K562 (cell line): ENCODE measurements at regions not wholly inside any gene's neighbourhood (a gene's known extent, or its start where the extent isn't known, plus 50 kb on each side); places are given as distances from the start of the nearest gene placed in this dataset.

Source experiments
- ATAC-seq: fragments of 200-7000 bp; cut with Tn5 transposase; 3 replicates; pipeline ENCODE4 v1.9.1; 2020; ENCODE audit warnings: moderate library complexity
- BruUV-seq: library from RNA; stranded (reverse); fragments of 400-500 nt; replicated peaks from 2 replicates; lab custom pipeline; 2021; lab: Mats Ljungman, UMichigan
- CTCF ChIA-PET: fragments of 300-600 bp; formaldehyde crosslinking; extraction: SDS; loops from one replicate; lab custom pipeline; 2021; ENCODE audit warnings: low intra/inter-chr PET ratio; lab: Yijun Ruan, JAX
- POLR2A ChIA-PET: fragments of 300-600, 350-650 bp; sonication (Branson Sonifier 250); formaldehyde crosslinking; extraction: SDS; loops from one replicate; lab custom pipeline; 2021; ENCODE audit warnings: antibody characterized with exemption, inconsistent platforms; lab: Yijun Ruan, JAX
- DNase-seq, 4 experiments: peaks; one replicate each; pipeline versions ENCODE4 v3.0.0 to v3.0.0-alpha.2; 2011 to 2018; ENCODE audit warnings: low spot score in 3 of 4, mixed read lengths in 3 of 4; ENCODE audit errors: extremely low read depth in 1 of 4
- FAIRE-seq: peaks from 2 replicates; lab custom pipeline; 2011; peaks lifted over from hg19 to GRCh38; lab: Jason Lieb, UNC
- H2AFZ ChIP-seq: 2 replicates; pipeline ENCODE4 v1.6.0; 2011; ENCODE audit warnings: low read depth, low read length, control low read depth, inconsistent platforms
- H3K27ac ChIP-seq: fragments of 200-600 bp; 3 replicates; pipeline ENCODE4 v1.8.0; 2011; ENCODE audit warnings: low read depth, mild to moderate bottlenecking, control low read depth, inconsistent platforms, low read length, moderate library complexity, mixed read lengths; ENCODE audit errors: extremely low read depth
- H3K27me3 ChIP-seq, 2 experiments: fragments of 300-600 bp in 1 of 2; 2 replicates in 1 of 2; 3 replicates in 1 of 2; pipeline versions ENCODE4 v1.6.0 to v1.8.0; 2011; ENCODE audit warnings: inconsistent platforms in 2 of 2, low read length in 2 of 2, mild to moderate bottlenecking in 1 of 2, mixed read lengths in 1 of 2, moderate library complexity in 1 of 2; ENCODE audit not compliant: control insufficient read depth in 2 of 2, insufficient read depth in 2 of 2
- H3K36me3 ChIP-seq: fragments of 300-600 bp; 3 replicates; pipeline ENCODE4 v1.8.0; 2011; ENCODE audit warnings: mild to moderate bottlenecking, low read length, inconsistent platforms; ENCODE audit not compliant: control insufficient read depth, insufficient read depth
- H3K4me1 ChIP-seq, 2 experiments: fragments of 200-600 bp in 1 of 2; replicated peaks in 1 of 2; 2 replicates in 1 of 2; 3 replicates in 1 of 2; pipeline versions ENCODE4 v1.5.1 to v1.8.0; 2011; ENCODE audit warnings: inconsistent platforms in 2 of 2, low read length in 2 of 2, mild to moderate bottlenecking in 1 of 2, mixed read lengths in 1 of 2, moderate library complexity in 1 of 2; ENCODE audit not compliant: control insufficient read depth in 2 of 2, insufficient read depth in 2 of 2
- H3K4me2 ChIP-seq: 2 replicates; pipeline ENCODE4 v1.6.1; 2011; ENCODE audit warnings: low read length, control low read depth, inconsistent platforms, mixed read lengths; ENCODE audit not compliant: insufficient read depth
- H3K4me3 ChIP-seq: fragments of 200-600 bp; sonication (generic), shearing (Covaris generic); 2 replicates; pipeline ENCODE4 v1.5.1; 2016; ENCODE audit warnings: control low read depth, inconsistent platforms
- H3K79me2 ChIP-seq: fragments of 200-600 bp; 3 replicates; pipeline ENCODE4 v1.8.0; 2011; ENCODE audit warnings: low read length, inconsistent platforms; ENCODE audit not compliant: control insufficient read depth, insufficient read depth
- H3K9ac ChIP-seq, 2 experiments: 2 replicates each; pipeline versions ENCODE4 v1.6.0 to v1.6.1; 2011; ENCODE audit warnings: low read depth in 2 of 2, low read length in 2 of 2, control low read depth in 1 of 2, inconsistent platforms in 1 of 2, mild to moderate bottlenecking in 1 of 2, mixed read lengths in 1 of 2; ENCODE audit not compliant: insufficient read depth in 1 of 2
- H3K9me1 ChIP-seq: one replicate; pipeline ENCODE4 v1.6.0; 2011; ENCODE audit warnings: inconsistent platforms, mild to moderate bottlenecking, low read length, moderate library complexity; ENCODE audit not compliant: control insufficient read depth, insufficient read depth
- H3K9me3 ChIP-seq: replicated peaks from 2 replicates; pipeline ENCODE4 v1.5.1; 2011; ENCODE audit warnings: low read depth, low read length, inconsistent platforms; ENCODE audit not compliant: control insufficient read depth, insufficient read depth
- H4K20me1 ChIP-seq: replicated peaks from 2 replicates; pipeline ENCODE4 v1.6.1; 2011; ENCODE audit warnings: low read length, inconsistent platforms, mixed read lengths; ENCODE audit not compliant: control insufficient read depth, insufficient read depth
- CBFA2T2 ChIP-seq: fragments of 450-650 bp; conservative IDR thresholded peaks from 2 replicates; pipeline ENCODE4 v1.6.1; 2017; ENCODE audit warnings: mild to moderate bottlenecking
- ETS2 ChIP-seq: IDR thresholded peaks from 2 replicates; pipeline ENCODE4 v1.6.1; 2016; ENCODE audit warnings: borderline replicate concordance, missing genetic modification characterization, mild to moderate bottlenecking, moderate library complexity, missing compliant biosample characterization; ENCODE audit not compliant: poor library complexity, severe bottlenecking
- L3MBTL2 ChIP-seq: fragments of 450-650 bp; IDR thresholded peaks from 2 replicates; pipeline ENCODE4 v1.6.1; 2016; ENCODE audit warnings: mild to moderate bottlenecking, moderate library complexity
- NBN ChIP-seq: fragments of 450-650 bp; IDR thresholded peaks from 2 replicates; pipeline ENCODE4 v1.6.1; 2016; ENCODE audit warnings: low read depth, mild to moderate bottlenecking
- RCOR1 ChIP-seq, 2 experiments: IDR thresholded peaks; 2 replicates each; pipeline ENCODE4 v1.6.1; 2012; ENCODE audit warnings: low read depth in 2 of 2, low read length in 2 of 2, borderline replicate concordance in 1 of 2, improper control_type of control experiment in 1 of 2
- ZNF592 ChIP-seq: fragments of 450-650 bp; IDR thresholded peaks from 2 replicates; pipeline ENCODE4 v1.6.1; 2017; ENCODE audit warnings: antibody characterized with exemption, mild to moderate bottlenecking
- ZNF668 ChIP-seq: fragments of 250-450 bp; sonication (Bioruptor Pico); IDR thresholded peaks from 2 replicates; pipeline ENCODE4 v1.8.0; 2022; ENCODE audit warnings: mild to moderate bottlenecking, inconsistent platforms
- WGBS: fragments of 100-300 bp; shearing (Covaris generic); methylation state at CpG from one replicate; pipeline ENCODE4 v1.1.6; 2016; ENCODE audit warnings: low coverage, mixed read lengths; ENCODE audit not compliant: insufficient coverage; ENCODE audit errors: missing lambda C conversion rate; 5-methylcytosine and 5-hydroxymethylcytosine counted together
- in situ Hi-C: fragments of 300-500 bp; cut with MboI; formaldehyde crosslinking; loops from 4 replicates; pipeline ENCODE4 v1.15.0; 2018; ENCODE audit warnings: inconsistent platforms, mixed read lengths
- intact Hi-C: fragments of 100-400 bp; cut with micrococcal nuclease; formaldehyde crosslinking; loops from 2 replicates; pipeline ENCODE4 v1.14.2; 2022
- TF ChIP-seq, protein P1 (sequence below), 2 experiments: fragments of 450-650 bp in 1 of 2; sonication (generic) in 1 of 2; formaldehyde crosslinking; conservative IDR thresholded peaks; 2 replicates each; pipeline versions ENCODE4 v1.4.0 to v1.8.1; 2020 to 2022; ENCODE audit warnings: mild to moderate bottlenecking in 1 of 2, missing genetic modification reagents in 1 of 2
- TF ChIP-seq, protein P2 (sequence below): sonication (generic); formaldehyde crosslinking; IDR thresholded peaks from 2 replicates; pipeline ENCODE4 v1.5.0; 2020; ENCODE audit warnings: missing genetic modification reagents

GRCh38 chr3:193897288-193897687 lies 238.7 kb upstream of the HES1 start:
- Histone ChIP-seq H4K20me1 (no peaks in the 10 kb centered on the region), H3K9me1 (no peaks in the 10 kb centered on the region), H3K4me1 (peaks cover 8 to 9% of the 10 kb centered on the region in 2 experiments; a peak in 2 of 5 replicates), H3K4me3 (no peak overlapping the region), H3K27me3 (no peaks in the 10 kb centered on the region), H3K9ac (peak overlapping the region in 1 of 2 experiments; percentile 65; a peak in 1 of 4 replicates), H3K36me3 (no peaks in the 10 kb centered on the region), H3K27ac (no peak overlapping the region), H3K79me2 (no peaks in the 10 kb centered on the region), H3K9me3 (peaks cover 7% of the 10 kb centered on the region; the same call in 1 of the 2 replicates), H3K4me2 (peak overlapping the region; percentile 50), H2AFZ (peak overlapping the region; percentile 73)
- in situ Hi-C loops, result no loop called here
- no TSS peak for BruUV-seq
- 44% methylated on average over 10 of the region's 10 CpGs for WGBS
- DNase-seq (peak; percentile 59 to 72 (median 67)), ATAC-seq (peak; percentile 91), FAIRE-seq (peak; percentile 32)
- intact Hi-C loops, result no loop called here
- POLR2A ChIA-PET, result interaction anchor here (1.8 to 2.0 kb wide), 2 partner anchors 14 to 20 kb away, joined by 3 to 6 read pairs; no protein-coding TSS in a partner anchor
- CTCF ChIA-PET, result no interaction called here
- TF ChIP-seq, protein P1, sequence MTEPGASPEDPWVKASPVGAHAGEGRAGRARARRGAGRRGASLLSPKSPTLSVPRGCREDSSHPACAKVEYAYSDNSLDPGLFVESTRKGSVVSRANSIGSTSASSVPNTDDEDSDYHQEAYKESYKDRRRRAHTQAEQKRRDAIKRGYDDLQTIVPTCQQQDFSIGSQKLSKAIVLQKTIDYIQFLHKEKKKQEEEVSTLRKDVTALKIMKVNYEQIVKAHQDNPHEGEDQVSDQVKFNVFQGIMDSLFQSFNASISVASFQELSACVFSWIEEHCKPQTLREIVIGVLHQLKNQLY (CRISPR knock-in tag; conservative IDR thresholded peaks at IDR 0.05), result no peak
- TF ChIP-seq RCOR1 (IDR thresholded peaks at IDR 0.05; ENCODE audit: borderline replicate concordance in 1 of 2, low read depth in 2 of 2, low read length in 2 of 2) (0 out of 4 replicates have a peak, but pooled peaks of 1 of the 2 experiments have one; percentile 41), ZNF592 (0 out of 2 replicates have a peak, but pooled peaks have one; percentile 12), ETS2 (tag) (no peak), CBFA2T2 (0 out of 2 replicates have a peak, but pooled peaks have one; percentile 11), ZNF668 (CRISPR knock-in tag) (0 out of 2 replicates have a peak, but pooled peaks have one; percentile 12), L3MBTL2 (peak; percentile 55), NBN (no peak)
- TF ChIP-seq, protein P2, sequence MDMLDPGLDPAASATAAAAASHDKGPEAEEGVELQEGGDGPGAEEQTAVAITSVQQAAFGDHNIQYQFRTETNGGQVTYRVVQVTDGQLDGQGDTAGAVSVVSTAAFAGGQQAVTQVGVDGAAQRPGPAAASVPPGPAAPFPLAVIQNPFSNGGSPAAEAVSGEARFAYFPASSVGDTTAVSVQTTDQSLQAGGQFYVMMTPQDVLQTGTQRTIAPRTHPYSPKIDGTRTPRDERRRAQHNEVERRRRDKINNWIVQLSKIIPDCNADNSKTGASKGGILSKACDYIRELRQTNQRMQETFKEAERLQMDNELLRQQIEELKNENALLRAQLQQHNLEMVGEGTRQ, result peak; percentile 83
